Prostate gland (tissue), 2 donors: ENCODE measurements at regions not wholly inside any gene's neighbourhood (a gene's known extent, or its start where the extent isn't known, plus 50 kb on each side); places are given as distances from the start of the nearest gene placed in this dataset.

Source experiments
- POLR2A ChIP-seq: fragments of 450-650 bp; IDR thresholded peaks from one replicate; pipeline ENCODE4 v1.6.1; 2016; ENCODE audit warnings: antibody characterized with exemption, mild to moderate bottlenecking
- TF ChIP-seq, protein P1 (sequence below), 4 experiments: fragments of 200-600 bp in 2 of 4; fragments of 450-650 bp in 2 of 4; sonication (generic) in 2 of 4; IDR thresholded peaks; 1 replicate in 3 of 4; 2 replicates in 1 of 4; pipeline ENCODE4 v1.5.1; 2016 to 2019; ENCODE audit warnings: antibody characterized with exemption in 4 of 4, mild to moderate bottlenecking in 2 of 4, moderate library complexity in 2 of 4

GRCh38 chr12:115618105-115618504, 659.4 kb downstream of the MED13L start:
- TF ChIP-seq, protein P1, sequence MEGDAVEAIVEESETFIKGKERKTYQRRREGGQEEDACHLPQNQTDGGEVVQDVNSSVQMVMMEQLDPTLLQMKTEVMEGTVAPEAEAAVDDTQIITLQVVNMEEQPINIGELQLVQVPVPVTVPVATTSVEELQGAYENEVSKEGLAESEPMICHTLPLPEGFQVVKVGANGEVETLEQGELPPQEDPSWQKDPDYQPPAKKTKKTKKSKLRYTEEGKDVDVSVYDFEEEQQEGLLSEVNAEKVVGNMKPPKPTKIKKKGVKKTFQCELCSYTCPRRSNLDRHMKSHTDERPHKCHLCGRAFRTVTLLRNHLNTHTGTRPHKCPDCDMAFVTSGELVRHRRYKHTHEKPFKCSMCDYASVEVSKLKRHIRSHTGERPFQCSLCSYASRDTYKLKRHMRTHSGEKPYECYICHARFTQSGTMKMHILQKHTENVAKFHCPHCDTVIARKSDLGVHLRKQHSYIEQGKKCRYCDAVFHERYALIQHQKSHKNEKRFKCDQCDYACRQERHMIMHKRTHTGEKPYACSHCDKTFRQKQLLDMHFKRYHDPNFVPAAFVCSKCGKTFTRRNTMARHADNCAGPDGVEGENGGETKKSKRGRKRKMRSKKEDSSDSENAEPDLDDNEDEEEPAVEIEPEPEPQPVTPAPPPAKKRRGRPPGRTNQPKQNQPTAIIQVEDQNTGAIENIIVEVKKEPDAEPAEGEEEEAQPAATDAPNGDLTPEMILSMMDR (IDR thresholded peaks at IDR 0.05), result no peak
- TF ChIP-seq POLR2A, result no peak
